Activated CD4-positive, alpha-beta T cell treated with anti-CD3 and anti-CD28 coated beads, Interleukin-2, amount 50 U/mL, for 48 hours (primary cell): ENCODE measurements at regions not wholly inside any gene's neighbourhood (a gene's known extent, or its start where the extent isn't known, plus 50 kb on each side); places are given as distances from the start of the nearest gene placed in this dataset.

Source experiments
- DNase-seq, 2 experiments: peaks; one replicate each; pipeline ENCODE4 v3.0.0-alpha.2; 2020

- DNase-seq = no peak
Measured at GRCh38 chr15:95816591-95816990, 513.9 kb upstream of the NR2F2 start.

GRCh38 chr15:95822961-95823360 is 507.5 kb upstream of the NR2F2 start:
- DNase-seq = no peak

- DNase-seq = no peak
Measured at GRCh38 chr15:95825208-95825607, 505.3 kb upstream of the NR2F2 start.

- DNase-seq = no peak
Measured at GRCh38 chr15:95825671-95826411, 504.7 kb upstream of the NR2F2 start.

- DNase-seq = no peak
Measured at GRCh38 chr15:95826412-95827195, 503.9 kb upstream of the NR2F2 start.

GRCh38 chr15:95829062-95829461 is 501.4 kb upstream of the NR2F2 start:
- DNase-seq = no peak

GRCh38 chr15:95830281-95830680 is 500.2 kb upstream of the NR2F2 start:
- DNase-seq = no peak

- DNase-seq = no peak
Measured at GRCh38 chr15:95832668-95833067, 497.8 kb upstream of the NR2F2 start.

- DNase-seq = no peak
Measured at GRCh38 chr15:95834028-95834804, 496.3 kb upstream of the NR2F2 start.

GRCh38 chr15:95836536-95836935 is 494.0 kb upstream of the NR2F2 start:
- DNase-seq = no peak

- no peak for DNase-seq
Measured at GRCh38 chr15:95837341-95838004, 493.0 kb upstream of the NR2F2 start.

GRCh38 chr15:95839367-95839782 is 491.1 kb upstream of the NR2F2 start:
- no peak for DNase-seq

GRCh38 chr15:95840004-95840403 is 490.5 kb upstream of the NR2F2 start:
- DNase-seq = no peak

GRCh38 chr15:95840855-95841254 is 489.6 kb upstream of the NR2F2 start:
- no peak for DNase-seq

- no peak for DNase-seq
Measured at GRCh38 chr15:95842576-95842975, 487.9 kb upstream of the NR2F2 start.

- no peak for DNase-seq
Measured at GRCh38 chr15:95843241-95843910, 487.1 kb upstream of the NR2F2 start.

GRCh38 chr15:95845862-95846515 is 484.5 kb upstream of the NR2F2 start:
- DNase-seq = no peak

- no peak for DNase-seq
Measured at GRCh38 chr15:95848126-95848525, 482.4 kb upstream of the NR2F2 start.

- no peak for DNase-seq
Measured at GRCh38 chr15:95850837-95851236, 479.7 kb upstream of the NR2F2 start.

GRCh38 chr15:95853350-95853749 is 477.1 kb upstream of the NR2F2 start:
- no peak for DNase-seq

- no peak for DNase-seq
Measured at GRCh38 chr15:95857124-95857757, 473.3 kb upstream of the NR2F2 start.
